Small intestine (tissue), 7 donors: ENCODE measurements at regions not wholly inside any gene's neighbourhood (a gene's known extent, or its start where the extent isn't known, plus 50 kb on each side); places are given as distances from the start of the nearest gene placed in this dataset.

Source experiments
- DNase-seq, 2 donors: peaks; one replicate each; pipeline versions ENCODE4 v3.0.0 to v3.0.0-alpha.2; 2013
- FAIRE-seq: peaks from 2 replicates; lab custom pipeline; 2012; peaks lifted over from hg19 to GRCh38; lab: Jason Lieb, UNC
- H3K27ac ChIP-seq, 3 donors: one replicate each; pipeline ENCODE4 v1.5.1; 2013; ENCODE audit warnings: low read length in 2 of 3, mild to moderate bottlenecking in 2 of 3, control low read depth in 1 of 3, inconsistent platforms in 1 of 3, low read depth in 1 of 3, moderate library complexity in 1 of 3
- H3K27me3 ChIP-seq, 3 donors: one replicate each; pipeline ENCODE4 v1.6.1; 2013; ENCODE audit warnings: low read length in 3 of 3, inconsistent platforms in 1 of 3; ENCODE audit not compliant: control insufficient read depth in 3 of 3, insufficient read depth in 3 of 3
- H3K36me3 ChIP-seq, 3 donors: one replicate each; pipeline ENCODE4 v1.6.1; 2013; ENCODE audit warnings: low read length in 3 of 3, inconsistent platforms in 1 of 3, low read depth in 1 of 3, mild to moderate bottlenecking in 1 of 3, moderate library complexity in 1 of 3; ENCODE audit not compliant: control insufficient read depth in 3 of 3, insufficient read depth in 2 of 3
- H3K4me1 ChIP-seq, 3 donors: one replicate each; pipeline ENCODE4 v1.6.1; 2013; ENCODE audit warnings: low read length in 2 of 3, inconsistent platforms in 1 of 3, low read depth in 1 of 3, mild to moderate bottlenecking in 1 of 3, moderate library complexity in 1 of 3; ENCODE audit not compliant: control insufficient read depth in 3 of 3, insufficient read depth in 2 of 3
- H3K4me3 ChIP-seq, 3 donors: one replicate each; pipeline ENCODE4 v1.5.1; 2013; ENCODE audit warnings: low read length in 3 of 3, control low read depth in 1 of 3, inconsistent platforms in 1 of 3, low read depth in 1 of 3, mild to moderate bottlenecking in 1 of 3, moderate library complexity in 1 of 3
- H3K9me3 ChIP-seq, 2 donors: one replicate each; pipeline ENCODE4 v1.6.1; 2013; ENCODE audit warnings: low read depth in 1 of 2, low read length in 1 of 2; ENCODE audit not compliant: control insufficient read depth in 2 of 2, insufficient read depth in 1 of 2
- WGBS, 3 donors: extraction: QIAGEN DNeasy Blood & Tissue Kit; methylation state at CpG; one replicate each; pipeline ENCODE4 v1.1.7; 2013; 5-methylcytosine and 5-hydroxymethylcytosine counted together
- donor health status: healthy with polysubstance abuse.
- donor health status: control.
- donor health status: control.
- donor health status: Bipolar disorder and iron deficiency.
- donor health status: healthy.

- no peak overlapping the region for H3K4me3 ChIP-seq
- H3K4me1 ChIP-seq = no peaks in the 10 kb centered on the region
- no peaks in the 10 kb centered on the region for H3K27me3 ChIP-seq
- FAIRE-seq = no peak
- DNase-seq = no peak
- H3K36me3 ChIP-seq = no peaks in the 10 kb centered on the region
- 80 to 82% (median 80%) methylated on average over 7 of the region's 7 CpGs for WGBS, 3 donors
- H3K27ac ChIP-seq = no peak overlapping the region
- H3K9me3 ChIP-seq = no peaks in the 10 kb centered on the region
Measured at GRCh38 chr5:158223054-158223600, 364.2 kb upstream of the CLINT1 start.

GRCh38 chr5:158212917-158213316 is 354.0 kb upstream of the CLINT1 start:
- Histone ChIP-seq H3K9me3 (no peaks in the 10 kb centered on the region), H3K27me3 (no peaks in the 10 kb centered on the region), H3K36me3 (no peaks in the 10 kb centered on the region), H3K27ac (no peak overlapping the region), H3K4me3 (no peak overlapping the region), H3K4me1 (no peaks in the 10 kb centered on the region)
- WGBS, 3 donors = 51 to 64% (median 61%) methylated on average over 3 of the region's 3 CpGs
- DNase-seq (no peak), FAIRE-seq (no peak)

- Histone ChIP-seq H3K4me3 (no peak overlapping the region), H3K9me3 (no peaks in the 10 kb centered on the region), H3K36me3 (no peaks in the 10 kb centered on the region), H3K27me3 (no peaks in the 10 kb centered on the region), H3K27ac (no peak overlapping the region), H3K4me1 (no peaks in the 10 kb centered on the region)
- WGBS, 3 donors = 50 to 75% (median 67%) methylated on average over 2 of the region's 2 CpGs
- no peak for FAIRE-seq
- no peak for DNase-seq
Measured at GRCh38 chr5:158212237-158212636, 353.3 kb upstream of the CLINT1 start.

- Histone ChIP-seq H3K9me3 (no peaks in the 10 kb centered on the region), H3K36me3 (no peaks in the 10 kb centered on the region), H3K4me3 (no peak overlapping the region), H3K27me3 (no peaks in the 10 kb centered on the region), H3K27ac (no peak overlapping the region), H3K4me1 (no peaks in the 10 kb centered on the region)
- FAIRE-seq (no peak), DNase-seq (no peak)
- WGBS, 3 donors = 76 to 84% (median 76%) methylated on average over 5 of the region's 5 CpGs
Measured at GRCh38 chr5:158209219-158209908, 350.4 kb upstream of the CLINT1 start.

- H3K4me1 ChIP-seq = no peaks in the 10 kb centered on the region
- no peaks in the 10 kb centered on the region for H3K36me3 ChIP-seq
- H3K27me3 ChIP-seq = no peaks in the 10 kb centered on the region
- FAIRE-seq = no peak
- no peaks in the 10 kb centered on the region for H3K9me3 ChIP-seq
- no peak for DNase-seq
- WGBS, 3 donors = 75 to 89% (median 84%) methylated on average over 10 of the region's 10 CpGs
- H3K4me3 ChIP-seq = no peak overlapping the region
- H3K27ac ChIP-seq = no peak overlapping the region
Measured at GRCh38 chr5:158207733-158208132, 348.8 kb upstream of the CLINT1 start.

- no peak for FAIRE-seq
- Histone ChIP-seq H3K27me3 (no peaks in the 10 kb centered on the region), H3K9me3 (no peaks in the 10 kb centered on the region), H3K27ac (no peak overlapping the region), H3K4me1 (no peaks in the 10 kb centered on the region), H3K36me3 (no peaks in the 10 kb centered on the region), H3K4me3 (no peak overlapping the region)
- 81 to 96% (median 88%) methylated on average over 2 of the region's 2 CpGs for WGBS, 3 donors
- DNase-seq = no peak
Measured at GRCh38 chr5:158205992-158206391, 347.0 kb upstream of the CLINT1 start.

GRCh38 chr5:158203261-158203660 is 344.3 kb upstream of the CLINT1 start:
- Histone ChIP-seq H3K27ac (no peak overlapping the region), H3K4me1 (no peaks in the 10 kb centered on the region), H3K27me3 (no peaks in the 10 kb centered on the region), H3K4me3 (no peak overlapping the region), H3K9me3 (no peaks in the 10 kb centered on the region), H3K36me3 (no peaks in the 10 kb centered on the region)
- DNase-seq (no peak), FAIRE-seq (no peak)
- 62 to 78% (median 73%) methylated on average over 8 of the region's 8 CpGs for WGBS, 3 donors

- H3K4me3 ChIP-seq = no peak overlapping the region
- H3K4me1 ChIP-seq = no peaks in the 10 kb centered on the region
- FAIRE-seq (no peak), DNase-seq (no peak)
- H3K9me3 ChIP-seq = no peaks in the 10 kb centered on the region
- no peak overlapping the region for H3K27ac ChIP-seq
- no peaks in the 10 kb centered on the region for H3K36me3 ChIP-seq
- 76 to 93% (median 87%) methylated on average over 7 of the region's 7 CpGs for WGBS, 3 donors
- no peaks in the 10 kb centered on the region for H3K27me3 ChIP-seq
Measured at GRCh38 chr5:158202801-158203200, 343.9 kb upstream of the CLINT1 start.

- DNase-seq (no peak), FAIRE-seq (no peak)
- Histone ChIP-seq H3K4me1 (no peaks in the 10 kb centered on the region), H3K27ac (no peak overlapping the region), H3K4me3 (no peak overlapping the region), H3K36me3 (no peaks in the 10 kb centered on the region), H3K27me3 (no peaks in the 10 kb centered on the region), H3K9me3 (no peaks in the 10 kb centered on the region)
- 71 to 77% (median 77%) methylated on average over 4 of the region's 4 CpGs for WGBS, 3 donors
Measured at GRCh38 chr5:158200619-158201018, 341.7 kb upstream of the CLINT1 start.
